Thymus (tissue), 11 donors: ENCODE measurements at regions not wholly inside any gene's neighbourhood (a gene's known extent, or its start where the extent isn't known, plus 50 kb on each side); places are given as distances from the start of the nearest gene placed in this dataset.

Experiments
- DNase-seq, 9 donors: peaks; one replicate each; pipeline ENCODE4 v3.0.0-alpha.2; 2013; ENCODE audit warnings: low spot score in 9 of 9, low read depth in 6 of 9, missing footprints in 1 of 9
- H3K27ac ChIP-seq, 2 donors: one replicate each; pipeline ENCODE4 v1.5.1; 2013; ENCODE audit warnings: control low read depth in 1 of 2, low read depth in 1 of 2, low read length in 1 of 2, mild to moderate bottlenecking in 1 of 2, moderate library complexity in 1 of 2
- H3K27me3 ChIP-seq, 2 donors: one replicate each; pipeline ENCODE4 v1.5.1; 2013; ENCODE audit warnings: low read length in 1 of 2; ENCODE audit not compliant: control insufficient read depth in 2 of 2, insufficient read depth in 1 of 2
- H3K36me3 ChIP-seq, 2 donors: one replicate each; pipeline ENCODE4 v1.5.1; 2013; ENCODE audit warnings: low read length in 1 of 2, mild to moderate bottlenecking in 1 of 2, moderate library complexity in 1 of 2; ENCODE audit not compliant: control insufficient read depth in 2 of 2, insufficient read depth in 2 of 2
- H3K4me1 ChIP-seq, 2 donors: one replicate each; pipeline ENCODE4 v1.5.1; 2013; ENCODE audit warnings: low read length in 2 of 2; ENCODE audit not compliant: control insufficient read depth in 2 of 2, insufficient read depth in 2 of 2
- H3K4me3 ChIP-seq, 2 donors: one replicate each; pipeline ENCODE4 v1.5.1; 2013; ENCODE audit warnings: low read length in 2 of 2, control low read depth in 1 of 2, mild to moderate bottlenecking in 1 of 2
- H3K9me3 ChIP-seq, 2 donors: one replicate each; pipeline ENCODE4 v1.5.1; 2013; ENCODE audit warnings: low read length in 1 of 2, mild to moderate bottlenecking in 1 of 2; ENCODE audit not compliant: control insufficient read depth in 2 of 2, insufficient read depth in 1 of 2
- WGBS: extraction: QIAGEN DNeasy Blood & Tissue Kit; methylation state at CpG from one replicate; pipeline ENCODE4 v1.1.7; 2013; 5-methylcytosine and 5-hydroxymethylcytosine counted together
- donor health status: healthy.

DNA sequence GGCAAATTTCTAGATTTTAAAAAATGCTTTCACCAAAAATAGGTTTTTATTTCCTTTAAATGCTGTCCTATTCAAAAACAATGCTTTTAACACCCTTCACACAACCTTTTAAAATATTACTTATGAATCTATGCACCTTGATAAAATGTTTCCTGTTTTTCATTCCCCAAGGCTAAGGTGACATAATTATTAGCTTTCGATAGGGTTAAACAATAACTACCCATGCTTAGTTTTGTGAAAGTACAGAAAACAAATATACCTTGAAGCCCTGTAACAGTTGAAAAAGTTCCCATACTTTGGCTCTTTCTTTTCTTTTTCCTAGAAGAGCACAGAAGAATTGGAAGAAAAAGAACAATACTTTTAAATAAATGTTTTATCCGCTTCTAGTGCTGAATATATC, 54.9 kb upstream of the ITPRID2 start:
- H3K27ac ChIP-seq: no peak overlapping the region
- 96% methylated on average over 2 of the region's 2 CpGs for WGBS
- H3K9me3 ChIP-seq: no peaks in the 10 kb centered on the region
- H3K4me3 ChIP-seq: no peak overlapping the region
- no peak for DNase-seq
- no peaks in the 10 kb centered on the region for H3K36me3 ChIP-seq
- no peaks in the 10 kb centered on the region for H3K27me3 ChIP-seq
- H3K4me1 ChIP-seq: no peaks in the 10 kb centered on the region

DNA sequence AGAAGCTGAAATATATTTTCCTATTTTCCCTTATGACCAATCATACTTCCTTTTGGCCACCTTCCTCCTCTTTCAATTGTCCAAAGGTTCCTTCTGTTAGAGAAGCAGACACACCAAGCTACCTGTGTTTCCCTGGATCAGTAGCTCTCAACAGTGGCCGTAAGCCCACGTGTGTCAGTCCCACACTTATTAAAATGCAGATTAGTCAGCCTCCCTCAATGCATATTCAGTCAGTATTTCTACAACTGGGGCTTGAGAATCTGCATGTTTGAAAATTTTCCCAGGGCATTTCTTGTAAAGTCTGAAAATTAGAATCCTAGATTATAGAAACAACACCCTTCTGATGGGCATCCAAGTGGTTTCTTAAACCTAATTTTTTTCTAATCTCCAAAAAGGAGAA, 54.0 kb upstream of the ITPRID2 start:
- H3K27me3 ChIP-seq: no peaks in the 10 kb centered on the region
- H3K4me3 ChIP-seq: no peak overlapping the region
- H3K9me3 ChIP-seq: no peaks in the 10 kb centered on the region
- WGBS: 96% methylated on average over 2 of the region's 2 CpGs
- DNase-seq: no peak
- H3K36me3 ChIP-seq: no peaks in the 10 kb centered on the region
- H3K27ac ChIP-seq: no peak overlapping the region
- H3K4me1 ChIP-seq: no peaks in the 10 kb centered on the region

DNA sequence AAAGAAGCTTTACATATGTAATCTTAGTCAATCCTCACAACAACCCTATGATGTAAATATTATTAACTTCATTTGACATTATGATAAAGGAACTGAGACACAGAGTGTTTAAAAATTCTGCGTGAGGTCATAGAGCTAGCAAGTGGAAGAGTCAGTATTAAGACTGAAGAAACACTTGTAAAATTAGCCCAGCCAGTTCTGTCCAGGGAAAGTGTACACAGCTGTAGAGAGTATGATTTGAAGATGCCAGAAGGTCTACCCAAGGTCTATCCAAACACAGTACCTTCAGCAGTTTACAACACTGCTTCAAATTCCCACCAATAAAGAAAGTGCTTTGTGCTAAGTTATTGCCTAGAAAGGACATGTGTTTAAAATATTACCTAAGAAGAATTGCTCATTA, 51.7 kb upstream of the ITPRID2 start:
- Histone ChIP-seq H3K4me3 (no peak overlapping the region), H3K27ac (no peak overlapping the region), H3K4me1 (no peaks in the 10 kb centered on the region), H3K36me3 (no peaks in the 10 kb centered on the region), H3K9me3 (no peaks in the 10 kb centered on the region), H3K27me3 (no peaks in the 10 kb centered on the region)
- WGBS: 98% methylated on average over 1 of the region's 1 CpG
- no peak for DNase-seq

DNA sequence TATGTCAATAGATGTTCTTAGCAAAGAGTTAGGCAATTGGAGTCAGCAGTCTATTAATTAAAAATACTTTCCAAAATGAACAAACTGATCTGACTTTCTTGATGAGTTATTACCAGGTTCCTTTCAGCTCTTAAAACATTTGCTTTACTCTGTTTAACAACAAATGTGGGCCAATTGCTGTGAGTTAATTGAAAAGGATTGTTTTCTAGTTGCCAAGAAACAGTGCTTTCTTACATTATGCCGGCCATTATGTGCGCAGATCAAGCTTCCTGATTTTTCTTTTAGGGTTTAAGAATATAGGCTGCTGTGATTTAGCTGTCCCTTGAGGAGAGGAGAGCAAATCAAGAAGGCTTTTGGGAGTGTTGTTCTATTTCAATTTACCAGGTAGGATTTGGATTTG, 50.5 kb upstream of the ITPRID2 start:
- Histone ChIP-seq H3K27me3 (no peaks in the 10 kb centered on the region), H3K27ac (no peak overlapping the region), H3K4me3 (no peak overlapping the region), H3K9me3 (no peaks in the 10 kb centered on the region), H3K36me3 (no peaks in the 10 kb centered on the region), H3K4me1 (no peaks in the 10 kb centered on the region)
- 96% methylated on average over 2 of the region's 2 CpGs for WGBS
- DNase-seq: no peak
